HG03439 (cell line): ENCODE measurements at regions not wholly inside any gene's neighbourhood (a gene's known extent, or its start where the extent isn't known, plus 50 kb on each side); places are given as distances from the start of the nearest gene placed in this dataset.

Source experiments
- ATAC-seq: cut with Tn5 transposase; IDR thresholded peaks from one replicate; pipeline ENCODE4 v1.9.1; 2021; ENCODE audit warnings: mild to moderate bottlenecking, moderate library complexity; ENCODE audit not compliant: unreplicated experiment

- no peak for ATAC-seq
These were observed 424.9 kb upstream of the MYT1L start for GRCh38 chr2:2755990-2756389.

GRCh38 chr2:2754940-2755339 lies 423.9 kb upstream of the MYT1L start:
- ATAC-seq = no peak

GRCh38 chr2:2751715-2752315 lies 420.7 kb upstream of the MYT1L start:
- no peak for ATAC-seq

- no peak for ATAC-seq
These were observed 420.0 kb upstream of the MYT1L start for GRCh38 chr2:2750867-2751714.

GRCh38 chr2:2749206-2749598 lies 418.1 kb upstream of the MYT1L start:
- no peak for ATAC-seq

- ATAC-seq = no peak
These were observed 417.5 kb upstream of the MYT1L start for GRCh38 chr2:2748399-2749205.

GRCh38 chr2:2747797-2748301 lies 416.8 kb upstream of the MYT1L start:
- ATAC-seq = no peak

GRCh38 chr2:2746731-2747130 lies 415.7 kb upstream of the MYT1L start:
- ATAC-seq = no peak

GRCh38 chr2:2744958-2745715 lies 414.1 kb upstream of the MYT1L start:
- ATAC-seq = no peak

- no peak for ATAC-seq
These were observed 413.0 kb upstream of the MYT1L start for GRCh38 chr2:2744107-2744506.

- no peak for ATAC-seq
These were observed 412.1 kb upstream of the MYT1L start for GRCh38 chr2:2743164-2743571.

GRCh38 chr2:2742726-2743125 lies 411.7 kb upstream of the MYT1L start:
- ATAC-seq = no peak

GRCh38 chr2:2740238-2740775 lies 409.2 kb upstream of the MYT1L start:
- ATAC-seq = no peak

- no peak for ATAC-seq
These were observed 408.2 kb upstream of the MYT1L start for GRCh38 chr2:2739231-2739795.

- ATAC-seq = no peak
These were observed 407.6 kb upstream of the MYT1L start for GRCh38 chr2:2738684-2739083.

- no peak for ATAC-seq
These were observed 407.2 kb upstream of the MYT1L start for GRCh38 chr2:2738276-2738675.

- ATAC-seq = no peak
These were observed 404.0 kb upstream of the MYT1L start for GRCh38 chr2:2735041-2735440.

- ATAC-seq = no peak
These were observed 403.2 kb upstream of the MYT1L start for GRCh38 chr2:2734308-2734707.

GRCh38 chr2:2733818-2734217 lies 402.7 kb upstream of the MYT1L start:
- no peak for ATAC-seq
